GM18909 (cell line): ENCODE measurements at regions not wholly inside any gene's neighbourhood (a gene's known extent, or its start where the extent isn't known, plus 50 kb on each side); places are given as distances from the start of the nearest gene placed in this dataset.
"Not testable (repeated sequence)": the region's sequence is repeated elsewhere in the genome, so short reads cannot be mapped to it uniquely, and the experiment has no call there.

ENCODE experiments used
- ATAC-seq: cut with Tn5 transposase; IDR thresholded peaks from one replicate; pipeline ENCODE4 v1.9.1; 2021; ENCODE audit warnings: mild to moderate bottlenecking; ENCODE audit not compliant: unreplicated experiment, poor library complexity

DNA sequence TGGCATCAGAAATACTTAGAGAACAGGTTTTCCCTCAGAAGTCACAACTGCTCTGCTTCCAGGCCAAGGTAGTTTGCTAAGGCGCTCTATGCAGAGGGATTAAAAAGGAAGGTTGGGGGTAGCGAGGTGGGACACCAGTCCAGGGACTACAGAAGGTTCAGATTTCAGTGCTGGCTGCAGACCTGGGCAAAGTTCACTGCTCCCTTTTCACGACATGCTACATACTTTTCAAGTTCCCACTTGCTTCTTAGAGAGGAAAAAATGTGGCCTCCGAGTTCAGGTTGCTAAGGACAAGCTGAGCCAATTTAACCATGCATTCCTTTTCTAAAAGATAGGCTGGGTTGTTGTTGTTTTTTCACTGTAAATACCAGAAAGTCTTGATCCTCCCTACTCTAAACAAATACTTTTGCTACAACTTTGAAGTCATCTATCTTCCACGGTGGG is 158.6 kb upstream of the NR2F2 start:
- ATAC-seq: no peak

DNA sequence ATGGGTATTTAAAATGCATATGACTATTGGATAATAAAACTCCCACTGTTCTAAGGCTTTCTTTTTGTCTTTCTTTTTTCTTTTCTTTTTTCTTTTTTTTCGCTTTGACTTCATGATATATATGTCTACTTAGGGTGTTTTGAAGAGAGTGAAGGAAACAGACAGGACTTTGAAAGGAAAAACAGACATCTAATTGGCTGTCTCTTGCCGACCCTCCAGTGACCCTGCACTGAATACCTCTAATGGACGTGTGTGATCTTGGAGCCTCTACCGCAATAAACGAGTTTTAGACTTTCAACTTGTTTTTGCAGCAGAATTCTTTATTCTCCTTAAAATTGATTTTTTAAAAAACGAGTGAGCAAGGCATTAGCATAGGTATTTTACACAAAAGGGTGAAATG is 158.1 kb upstream of the NR2F2 start:
- no peak for ATAC-seq

DNA sequence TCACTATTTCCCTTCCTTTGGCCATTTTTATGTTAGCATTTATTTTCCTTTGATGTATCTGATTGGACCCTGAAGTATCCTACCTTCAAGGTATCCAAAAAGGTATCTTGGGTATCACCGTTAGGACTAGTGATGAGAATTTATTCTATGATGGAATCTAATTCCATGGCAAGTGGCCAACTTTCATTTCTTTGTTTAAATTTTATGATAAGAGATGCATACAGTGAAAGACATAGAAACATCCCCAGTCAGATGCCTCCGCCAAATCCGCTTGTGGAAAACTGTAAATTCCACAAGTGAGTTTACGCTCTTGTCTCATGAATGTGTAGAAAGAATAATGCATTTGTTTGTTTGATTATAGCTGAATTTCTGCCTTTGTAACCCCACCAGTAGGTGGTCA is 153.7 kb upstream of the NR2F2 start:
- no peak for ATAC-seq

DNA sequence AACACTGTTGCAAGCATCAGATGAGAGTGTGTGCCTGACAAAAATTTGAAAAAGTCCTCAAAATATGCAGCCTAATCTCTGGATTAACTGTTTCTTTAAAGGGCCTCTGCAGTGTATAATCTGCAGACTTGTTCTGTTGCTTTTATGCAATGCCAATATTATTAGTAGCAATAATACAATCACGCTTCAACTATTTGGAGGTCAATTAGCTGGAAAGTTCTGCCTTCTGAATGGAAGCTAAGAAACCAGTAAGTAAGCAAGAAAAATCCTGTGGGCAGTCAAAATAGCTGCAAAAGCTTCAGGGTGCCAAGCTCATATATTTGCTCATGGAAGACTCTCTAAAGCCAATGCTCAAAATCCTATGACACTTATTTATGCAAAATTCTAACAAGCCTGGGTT is 153.2 kb upstream of the NR2F2 start:
- no peak for ATAC-seq

DNA sequence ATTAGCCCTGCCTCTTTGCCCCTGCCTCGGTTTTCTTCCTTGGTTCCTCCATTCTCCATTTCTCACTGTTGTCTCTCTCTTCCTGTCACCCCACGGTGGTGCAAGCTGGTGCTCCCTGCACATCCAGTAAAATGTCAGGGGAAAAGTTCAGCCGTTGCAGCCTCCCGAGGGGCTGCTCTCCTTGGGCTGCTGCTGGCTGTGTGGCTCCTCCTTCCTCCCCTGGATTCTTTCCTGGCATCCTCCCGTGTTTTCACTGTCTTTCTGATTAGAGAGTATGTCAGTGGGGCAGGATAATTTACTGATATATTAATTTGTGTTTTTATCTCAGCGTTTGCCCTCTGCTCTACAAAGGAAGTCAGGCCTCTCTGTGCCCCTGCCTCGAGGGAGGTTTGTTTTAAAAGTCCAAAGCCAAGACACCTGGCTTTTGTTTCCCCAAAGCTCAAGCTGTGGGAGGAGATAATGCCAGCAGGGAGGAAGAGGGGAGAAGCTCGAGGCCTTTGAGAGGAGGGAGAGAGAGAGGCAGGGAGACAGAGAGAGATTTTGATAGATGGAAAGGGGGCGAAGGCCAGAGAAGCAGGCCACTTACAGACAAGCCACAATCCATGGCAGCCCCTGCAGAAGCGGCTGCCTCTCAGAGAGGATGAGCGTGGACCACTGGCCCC is 150.3 kb upstream of the NR2F2 start:
- ATAC-seq: no peak

DNA sequence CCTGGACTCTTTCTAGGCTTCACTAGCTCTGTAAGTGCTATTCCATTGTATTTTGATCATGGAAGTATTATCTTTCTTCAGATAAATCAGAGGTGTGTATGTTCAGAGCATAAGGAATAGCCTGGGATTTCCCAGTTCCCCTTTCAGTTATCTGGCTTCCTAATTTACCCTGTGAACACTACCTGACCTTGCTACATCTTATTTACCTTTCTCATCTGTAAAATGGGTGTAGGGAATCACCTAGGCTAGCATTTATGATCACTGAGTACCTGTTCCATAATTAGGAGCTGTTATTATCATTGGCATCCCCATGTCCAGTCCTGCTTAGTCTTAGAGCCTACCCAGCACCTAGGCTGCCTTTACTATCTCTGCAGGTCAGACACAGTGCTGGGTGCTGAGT is 149.3 kb upstream of the NR2F2 start:
- no peak for ATAC-seq

DNA sequence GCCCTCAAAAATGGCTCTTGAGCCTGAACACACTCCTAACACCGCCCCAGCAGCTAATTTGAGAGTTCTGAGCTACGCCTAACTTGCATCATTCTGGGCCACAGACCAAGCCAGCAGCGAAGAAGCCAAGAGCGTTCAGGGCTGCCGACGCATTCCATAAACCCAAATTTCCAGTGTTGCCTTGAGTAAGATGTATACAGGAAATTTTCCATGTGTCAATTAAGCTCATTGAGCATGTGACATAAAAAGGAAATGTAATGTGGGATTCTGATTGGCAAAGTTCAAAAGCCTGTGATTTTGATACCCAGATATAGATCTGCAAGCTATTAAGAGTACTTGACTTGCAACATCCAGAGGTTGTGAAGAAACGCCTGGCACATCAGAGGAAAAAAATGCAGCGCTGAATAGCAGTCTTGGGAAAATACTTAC is 148.6 kb upstream of the NR2F2 start:
- ATAC-seq: no peak

DNA sequence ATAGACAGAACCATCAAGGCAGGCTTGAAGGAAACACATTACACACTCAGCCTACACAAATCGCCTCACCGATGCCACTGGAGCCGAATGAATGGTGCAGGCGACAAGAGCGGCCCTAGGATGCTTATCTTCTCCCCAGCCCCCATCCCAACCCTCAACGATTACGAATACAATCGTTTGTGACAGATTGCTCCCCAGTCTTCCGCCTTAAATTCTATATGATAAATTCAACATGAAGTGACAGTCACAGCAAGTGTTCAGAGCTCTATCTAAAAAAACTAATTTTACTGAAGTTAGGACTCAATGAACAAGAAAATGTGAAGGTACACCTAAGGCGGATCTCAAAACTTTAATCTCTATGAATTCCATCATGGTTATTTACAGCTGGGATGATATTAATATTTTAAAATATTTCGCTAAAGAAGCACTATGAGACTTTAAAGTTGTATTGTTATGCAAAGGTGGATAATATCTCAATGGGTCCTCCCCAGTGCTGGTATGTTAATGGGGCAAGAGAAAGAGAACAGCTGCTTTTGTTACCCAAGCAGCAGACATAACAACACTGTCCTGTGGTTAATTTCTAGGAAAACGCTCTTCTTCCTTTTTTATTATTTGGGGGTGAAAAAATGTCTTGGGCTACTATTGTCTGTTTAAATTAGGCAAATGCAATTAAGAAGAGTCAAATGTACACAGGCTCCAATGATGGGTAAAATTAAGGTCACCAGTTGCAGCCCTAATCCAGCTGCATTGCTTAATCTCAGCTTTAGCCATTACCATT is 147.6 kb upstream of the NR2F2 start:
- ATAC-seq: no peak

DNA sequence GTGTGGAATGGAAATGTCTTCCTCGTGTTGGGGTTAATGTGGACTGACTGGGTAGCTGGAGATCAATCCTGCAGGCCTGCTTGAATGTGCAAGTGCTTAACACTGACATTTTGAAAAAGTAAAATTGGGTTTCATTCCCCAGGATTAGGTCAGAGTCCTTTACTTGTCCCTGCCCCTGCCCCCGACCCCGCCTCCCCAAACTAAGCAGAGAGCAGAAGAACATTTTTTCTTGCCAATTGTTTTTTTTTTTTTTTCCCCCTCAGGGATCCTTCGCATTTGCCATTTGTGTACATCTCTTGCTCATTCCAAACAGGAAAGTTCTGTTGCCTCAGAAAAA is 147.0 kb upstream of the NR2F2 start:
- ATAC-seq: no peak

DNA sequence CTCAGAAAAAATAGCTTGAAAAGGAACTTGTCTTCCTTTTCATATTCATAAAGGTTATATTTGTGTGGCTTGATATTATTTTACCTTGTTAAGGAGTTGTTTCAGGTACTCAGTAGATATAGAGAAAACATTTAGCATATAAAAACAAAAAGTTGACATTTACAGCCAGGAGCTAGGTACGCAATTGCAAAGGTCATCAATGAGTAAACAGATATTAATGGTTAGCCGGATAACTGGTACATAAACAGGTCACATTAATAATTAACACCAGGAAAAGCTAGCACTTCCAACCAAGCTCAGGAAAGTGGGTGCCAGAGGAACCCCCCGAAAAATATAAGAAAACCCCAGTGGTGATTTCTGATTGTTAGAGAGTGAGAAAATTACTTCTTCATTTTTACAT is 146.6 kb upstream of the NR2F2 start:
- no peak for ATAC-seq

DNA sequence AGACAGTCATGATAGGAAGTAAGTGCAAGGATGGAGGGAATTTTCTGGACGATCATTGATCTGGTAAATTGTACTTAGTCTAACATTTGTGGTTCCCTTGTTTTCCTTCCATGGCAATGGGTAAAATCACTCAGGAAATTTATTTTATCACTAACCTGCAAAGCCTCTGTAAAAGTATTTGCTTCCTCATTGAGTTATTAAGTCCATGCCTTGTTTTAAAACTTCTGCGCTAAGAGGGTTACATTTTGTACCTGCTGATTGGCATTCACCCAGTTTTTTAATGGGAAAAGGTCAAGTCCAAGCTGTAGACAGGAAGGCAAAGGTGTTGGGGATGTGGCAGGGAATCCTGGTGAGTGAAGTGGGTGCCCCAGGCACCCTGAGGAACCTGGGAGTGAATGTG is 146.2 kb upstream of the NR2F2 start:
- ATAC-seq: no peak

DNA sequence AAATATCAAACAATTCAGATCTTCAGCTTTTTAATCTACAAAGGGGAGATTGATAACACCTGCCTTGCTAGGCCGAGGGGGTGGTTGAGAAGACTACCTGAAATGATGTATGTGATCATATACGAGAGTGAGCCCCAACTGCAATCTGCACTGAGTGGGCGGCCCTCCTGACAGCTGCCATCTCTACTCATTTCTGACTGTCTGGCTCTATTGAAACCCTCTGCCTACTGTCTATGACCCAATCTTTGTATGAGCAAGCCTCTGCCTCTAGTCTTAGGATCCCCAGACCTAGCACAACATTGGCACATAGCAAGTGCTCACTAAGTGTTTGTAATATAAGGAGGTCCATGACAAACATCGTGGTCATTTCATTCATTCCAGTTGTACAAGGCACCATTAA is 144.4 kb upstream of the NR2F2 start:
- ATAC-seq: no peak

DNA sequence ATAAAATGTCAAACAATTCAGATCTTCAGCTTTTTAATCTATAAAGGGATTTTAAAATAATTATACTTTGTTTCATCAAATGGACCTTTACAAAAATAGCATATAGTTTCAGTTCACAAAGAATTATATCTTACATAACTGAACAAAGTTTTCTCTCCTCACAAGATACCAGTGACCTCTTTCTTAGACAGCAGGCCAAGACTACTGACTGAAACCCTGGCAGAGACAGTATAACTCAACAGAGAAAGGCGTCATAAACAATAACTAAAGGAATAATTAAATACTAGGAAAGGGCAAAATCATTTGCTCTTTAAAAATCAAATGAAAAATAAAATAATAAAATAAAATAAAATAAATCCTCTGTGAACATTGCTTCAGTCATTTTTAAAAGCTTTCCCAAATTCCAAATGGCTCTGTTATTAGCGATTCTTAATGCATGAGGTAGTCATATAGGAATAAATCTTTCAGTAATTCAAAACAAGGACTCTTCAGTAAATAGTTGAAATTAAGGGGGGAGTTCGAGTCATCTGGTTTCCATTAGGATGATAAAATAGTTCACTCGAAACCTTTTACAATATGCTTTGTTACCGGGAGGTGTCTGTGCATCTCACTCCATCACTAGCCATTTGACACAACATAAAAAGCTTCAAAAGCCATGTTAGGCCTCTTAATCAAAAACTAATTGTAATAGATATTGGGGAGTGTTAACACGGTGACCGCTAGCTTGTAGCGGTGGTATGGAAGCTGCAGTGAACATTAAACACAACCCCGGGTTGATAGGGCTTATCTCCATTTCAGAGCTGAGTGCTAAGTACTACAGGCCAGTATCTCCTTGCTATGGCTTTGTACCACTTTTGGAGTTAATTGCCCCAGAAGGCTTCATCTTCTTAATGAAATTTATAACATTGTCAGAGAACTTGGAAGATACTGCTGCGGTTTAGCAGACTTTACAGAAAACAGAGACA is 142.9 kb upstream of the NR2F2 start:
- no peak for ATAC-seq

DNA sequence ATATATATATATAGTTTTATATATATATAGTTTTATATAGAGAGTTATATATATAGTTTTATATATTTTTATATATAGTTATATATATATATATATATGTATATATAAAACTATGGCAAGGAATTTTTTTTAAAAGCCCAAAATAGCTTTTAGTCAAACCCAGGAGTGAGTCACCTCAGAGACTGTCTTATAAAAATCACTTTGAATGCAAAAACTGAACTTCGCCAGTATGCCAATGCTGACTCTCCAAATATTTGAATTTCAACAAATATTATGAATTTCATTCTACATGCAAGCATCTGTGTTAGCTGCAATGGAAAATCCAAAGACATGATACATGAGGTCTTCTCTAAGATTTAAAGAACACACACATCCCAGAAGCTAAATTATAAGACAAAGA is 132.8 kb upstream of the NR2F2 start:
- no peak for ATAC-seq

DNA sequence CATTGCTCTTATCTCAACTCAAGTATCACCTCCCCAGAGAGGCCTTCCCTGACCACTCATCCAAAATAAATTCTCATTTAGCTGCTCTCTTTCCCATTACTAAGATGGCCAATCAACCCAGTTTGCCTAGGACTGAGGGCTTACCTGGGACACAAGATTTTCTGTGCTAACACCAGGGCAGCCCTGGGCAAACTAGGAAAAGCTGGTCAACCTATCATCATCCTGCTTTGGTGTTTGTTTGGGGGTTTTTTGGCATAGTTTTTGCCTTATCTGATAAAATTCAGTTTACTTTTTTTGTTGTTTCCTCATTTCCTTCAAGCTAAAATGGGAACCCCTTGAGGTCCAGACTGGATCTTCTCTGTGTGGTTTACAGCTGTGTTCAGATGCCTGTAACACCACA is 131.4 kb upstream of the NR2F2 start:
- no peak for ATAC-seq

DNA sequence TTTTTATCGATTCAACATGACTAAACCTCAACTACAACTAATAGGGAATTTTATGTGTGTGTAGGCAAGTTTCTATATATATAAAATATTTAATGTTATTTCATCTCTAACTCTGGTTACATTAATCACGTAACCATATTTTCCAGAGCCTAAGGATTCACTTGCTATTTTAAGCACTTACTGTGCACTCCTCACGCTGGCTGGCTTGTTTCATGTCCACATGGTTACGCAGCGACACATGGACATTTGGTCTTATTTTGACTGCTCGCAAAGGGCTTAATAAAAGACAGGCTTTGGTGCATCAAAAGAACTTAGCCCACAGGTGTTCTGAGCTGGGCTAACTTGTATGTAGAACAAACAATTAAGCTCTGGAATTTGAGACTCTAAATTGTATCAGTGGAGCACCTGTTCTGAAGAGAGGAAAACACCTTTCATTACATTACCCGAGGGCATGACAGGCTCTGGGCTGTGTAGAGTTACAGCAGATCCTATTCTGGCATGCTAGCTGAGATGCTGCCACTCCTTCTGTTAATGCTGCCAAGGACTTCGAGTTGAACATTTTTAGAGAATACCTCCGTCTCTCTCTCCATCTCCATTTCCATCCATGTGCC is 130.0 kb upstream of the NR2F2 start:
- no peak for ATAC-seq

DNA sequence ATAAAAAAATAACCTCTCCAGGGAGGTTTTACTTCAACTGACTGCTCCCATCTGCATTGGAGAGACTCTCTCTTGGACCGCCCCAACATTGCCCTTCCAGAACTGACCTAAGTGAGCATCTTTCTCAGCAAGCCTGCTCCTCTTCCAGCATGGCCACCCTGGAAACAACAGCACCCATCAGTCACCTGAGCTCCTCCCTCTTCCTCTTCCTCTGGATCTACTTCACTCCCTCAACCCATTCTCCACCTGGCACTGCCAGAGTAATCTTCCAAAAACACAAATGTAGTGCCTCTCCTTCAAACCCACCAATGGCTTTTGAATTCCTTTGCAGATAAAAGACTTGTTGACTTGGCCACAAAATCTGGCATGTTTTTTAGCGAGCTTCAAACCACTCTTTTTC is 128.8 kb upstream of the NR2F2 start:
- no peak for ATAC-seq

DNA sequence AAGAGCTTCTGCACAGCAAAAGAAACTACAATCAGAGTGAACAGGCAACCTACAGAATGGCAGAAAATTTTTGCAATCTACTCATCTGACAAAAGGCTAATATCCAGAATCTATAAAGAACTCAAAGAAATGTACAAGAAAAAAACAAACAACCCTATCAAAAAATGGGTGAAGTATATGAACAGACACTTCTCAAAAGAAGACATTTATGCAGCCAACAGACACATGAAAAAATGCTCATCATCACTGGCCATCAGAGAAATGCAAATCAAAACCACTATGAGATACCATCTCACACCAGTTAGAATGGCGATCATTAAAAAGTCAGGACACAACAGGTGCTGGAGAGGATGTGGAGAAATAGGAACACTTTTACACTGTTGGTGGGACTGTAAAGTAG is 124.9 kb upstream of the NR2F2 start:
- not testable (repeated sequence) for ATAC-seq

DNA sequence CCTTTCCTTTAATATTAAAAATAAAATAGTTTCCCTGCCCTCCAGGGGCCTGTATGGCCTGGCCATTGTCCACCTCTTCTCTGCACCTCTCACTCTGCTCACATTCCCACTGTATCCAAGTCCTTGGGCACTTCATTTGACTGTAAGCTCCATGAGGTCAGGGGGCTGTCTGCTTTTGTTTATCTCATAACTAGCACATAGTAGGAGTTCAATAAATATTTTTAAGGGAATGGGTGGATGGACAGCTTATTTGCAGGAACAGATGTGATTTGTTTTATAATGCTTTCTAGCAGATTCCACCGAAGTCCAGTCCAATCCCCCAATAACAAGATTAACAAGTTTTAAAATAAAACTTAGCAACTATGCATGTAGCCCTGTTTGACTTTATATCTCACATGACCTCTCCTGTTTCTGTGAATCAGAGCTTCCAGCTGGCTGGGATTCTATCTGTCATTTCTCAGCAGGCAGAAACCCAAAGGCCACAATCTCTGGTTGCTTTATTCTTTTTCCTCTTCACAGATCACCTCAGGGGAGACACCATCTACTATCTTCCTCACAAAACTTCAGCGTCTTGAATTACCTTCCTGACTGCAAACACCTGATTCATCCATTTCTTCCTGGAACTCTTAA is 123.0 kb upstream of the NR2F2 start:
- ATAC-seq: no peak

DNA sequence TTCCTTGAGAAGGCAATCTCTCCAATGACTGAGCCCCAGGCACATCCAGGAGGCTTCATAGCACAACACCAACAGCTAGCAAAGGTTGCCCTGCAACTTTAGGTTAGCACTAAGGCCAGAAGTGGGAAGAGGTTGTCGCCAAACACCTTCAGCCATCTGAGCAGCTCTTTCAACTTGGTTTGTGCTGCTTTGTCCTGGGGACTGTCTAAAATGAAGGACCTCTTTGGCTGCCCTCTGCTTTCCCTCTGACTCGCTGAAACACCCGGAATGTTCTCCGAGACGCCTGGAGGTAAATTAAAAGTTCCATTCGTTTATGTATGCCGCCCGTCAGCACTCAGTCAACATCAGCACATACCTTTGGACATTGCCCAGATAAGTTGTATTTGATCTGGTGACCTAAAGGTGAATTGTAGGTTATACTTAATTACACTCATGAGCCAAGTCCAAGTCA is 121.2 kb upstream of the NR2F2 start:
- no peak for ATAC-seq
